CD14-positive monocyte (primary cell): ENCODE measurements at regions not wholly inside any gene's neighbourhood (a gene's known extent, or its start where the extent isn't known, plus 50 kb on each side); places are given as distances from the start of the nearest gene placed in this dataset.

Experiments
- DNase-seq, 3 donors: peaks; one replicate each; pipeline ENCODE4 v3.0.0-alpha.2; 2011 to 2022
- H2AFZ ChIP-seq: 2 replicates; pipeline ENCODE4 v1.6.0; 2012; ENCODE audit warnings: mild to moderate bottlenecking, low read depth, low read length, inconsistent platforms; ENCODE audit not compliant: insufficient read depth, poor library complexity, severe bottlenecking
- H3K27ac ChIP-seq, 2 donors: 1 replicate in 1 of 2; 2 replicates in 1 of 2; pipeline ENCODE4 v1.5.1; 2012 to 2013; ENCODE audit warnings: low read length in 2 of 2, control low read depth in 1 of 2, inconsistent platforms in 1 of 2, low read depth in 1 of 2, mild to moderate bottlenecking in 1 of 2
- H3K27me3 ChIP-seq, 2 donors: one replicate each; pipeline versions ENCODE4 v1.6.0 to v1.6.1; 2011 to 2013; ENCODE audit warnings: low read length in 2 of 2; ENCODE audit not compliant: control insufficient read depth in 2 of 2, insufficient read depth in 2 of 2
- H3K36me3 ChIP-seq, 2 donors: replicated peaks in 1 of 2; 1 replicate in 1 of 2; 2 replicates in 1 of 2; pipeline versions ENCODE4 v1.5.1 to v1.6.1; 2012 to 2013; ENCODE audit warnings: low read length in 2 of 2, control low read depth in 1 of 2, inconsistent platforms in 1 of 2, mild to moderate bottlenecking in 1 of 2; ENCODE audit not compliant: insufficient read depth in 2 of 2, control insufficient read depth in 1 of 2
- H3K4me1 ChIP-seq, 2 donors: 1 replicate in 1 of 2; 2 replicates in 1 of 2; pipeline versions ENCODE4 v1.5.1 to v1.6.1; 2012 to 2013; ENCODE audit warnings: low read length in 2 of 2, control low read depth in 1 of 2, inconsistent platforms in 1 of 2, mild to moderate bottlenecking in 1 of 2, moderate library complexity in 1 of 2; ENCODE audit not compliant: insufficient read depth in 2 of 2, control insufficient read depth in 1 of 2
- H3K4me2 ChIP-seq: replicated peaks from 2 replicates; pipeline ENCODE3; 2012; ENCODE audit warnings: low read length, moderate library complexity, mild to moderate bottlenecking; ENCODE audit not compliant: poor library complexity, severe bottlenecking; ENCODE audit errors: extremely low read depth
- H3K4me3 ChIP-seq, 3 experiments: fragments of 200-600 bp in 1 of 3; sonication (generic) in 1 of 3; replicated peaks in 1 of 3; 1 replicate in 2 of 3; 2 replicates in 1 of 3; pipeline ENCODE4 v1.5.1; 2011 to 2013; ENCODE audit warnings: low read length in 3 of 3, mild to moderate bottlenecking in 3 of 3, control low read depth in 2 of 3, low read depth in 2 of 3, inconsistent platforms in 1 of 3, moderate library complexity in 1 of 3
- H3K79me2 ChIP-seq: 2 replicates; pipeline ENCODE4 v1.6.0; 2012; ENCODE audit warnings: mild to moderate bottlenecking, control low read depth, inconsistent platforms, low read length, moderate library complexity; ENCODE audit not compliant: insufficient read depth
- H3K9ac ChIP-seq: 2 replicates; pipeline ENCODE4 v1.6.0; 2017; ENCODE audit warnings: low read length, mild to moderate bottlenecking; ENCODE audit not compliant: insufficient read depth, poor library complexity, severe bottlenecking
- H3K9me3 ChIP-seq, 2 donors: replicated peaks in 1 of 2; 1 replicate in 1 of 2; 2 replicates in 1 of 2; pipeline versions ENCODE4 v1.5.1 to v1.6.1; 2012 to 2013; ENCODE audit warnings: low read length in 2 of 2, control low read depth in 1 of 2; ENCODE audit not compliant: control insufficient read depth in 1 of 2, insufficient read depth in 1 of 2
- H4K20me1 ChIP-seq: 2 replicates; pipeline ENCODE4 v1.6.0; 2012; ENCODE audit warnings: mild to moderate bottlenecking, low read length, control low read depth, moderate library complexity; ENCODE audit not compliant: insufficient read depth
- H3K27ac Mint-ChIP-seq, 7 donors: one replicate each; pipeline ENCODE4 v1.8.0; 2020; ENCODE audit warnings: mild to moderate bottlenecking in 7 of 7, mixed read lengths in 7 of 7, moderate library complexity in 6 of 7, inconsistent platforms in 2 of 7
- H3K27me3 Mint-ChIP-seq, 3 donors: one replicate each; pipeline ENCODE4 v1.8.0; 2021 to 2022; ENCODE audit warnings: low read depth in 3 of 3, mild to moderate bottlenecking in 3 of 3, mixed read lengths in 3 of 3, moderate library complexity in 3 of 3, inconsistent platforms in 1 of 3
- H3K36me3 Mint-ChIP-seq, 2 donors: one replicate each; pipeline ENCODE4 v1.8.0; 2020; ENCODE audit warnings: mixed read lengths in 2 of 2, inconsistent platforms in 1 of 2, mild to moderate bottlenecking in 1 of 2
- H3K4me1 Mint-ChIP-seq: one replicate; pipeline ENCODE4 v1.8.0; 2020; ENCODE audit warnings: mild to moderate bottlenecking, mixed read lengths
- H3K4me3 Mint-ChIP-seq, 2 donors: one replicate each; pipeline ENCODE4 v1.8.0; 2020; ENCODE audit warnings: mild to moderate bottlenecking in 2 of 2, mixed read lengths in 2 of 2, moderate library complexity in 1 of 2
- H3K9me3 Mint-ChIP-seq, 7 donors: one replicate each; pipeline ENCODE4 v1.8.0; 2020 to 2022; ENCODE audit warnings: mixed read lengths in 7 of 7, mild to moderate bottlenecking in 6 of 7, moderate library complexity in 6 of 7, inconsistent platforms in 2 of 7
- CTCF ChIP-seq: fragments of 200-600 bp; IDR thresholded peaks from one replicate; pipeline ENCODE4 v1.8.0; 2022; ENCODE audit warnings: antibody characterized with exemption, mild to moderate bottlenecking
- WGBS: methylation state at CpG from one replicate; pipeline ENCODE4 v1.1.5; 2013; ENCODE audit warnings: missing lambda C conversion rate; ENCODE audit not compliant: insufficient coverage; 5-methylcytosine and 5-hydroxymethylcytosine counted together
- intact Hi-C, 2 donors: fragments of 100-400 bp; cut with micrococcal nuclease; formaldehyde crosslinking; loops; one replicate each; pipeline versions ENCODE4 v1.15.0 to v1.15.1; 2023

DNA sequence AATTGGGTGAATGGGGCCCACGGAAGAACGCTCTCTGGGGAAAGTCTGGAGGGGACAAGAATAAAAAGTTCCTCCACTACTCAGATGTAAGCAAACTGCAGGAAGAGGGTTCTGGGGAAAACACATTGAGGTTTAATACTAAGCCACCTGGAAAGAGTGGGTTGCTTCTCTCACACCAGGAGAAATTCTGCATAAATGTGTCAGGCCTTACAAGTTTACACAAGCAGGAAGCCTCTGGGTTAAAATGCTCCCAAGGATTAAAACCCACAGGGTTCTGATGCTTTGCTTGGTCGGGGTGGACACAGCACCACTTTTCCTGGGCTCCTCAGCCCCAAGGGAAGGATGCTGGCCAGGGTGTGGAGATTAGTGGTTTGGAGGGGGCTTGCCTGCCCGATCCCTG lies 122.1 kb upstream of the SLC22A23 start:
- peaks cover 0 to 5% (median 0%) of the 10 kb centered on the region in 7 donors for H3K9me3 Mint-ChIP-seq
- H3K4me1 ChIP-seq, result peaks cover 0 to 6% of the 10 kb centered on the region in 2 donors
- H4K20me1 ChIP-seq, result no peaks in the 10 kb centered on the region
- H3K79me2 ChIP-seq, result no peaks in the 10 kb centered on the region
- H3K36me3 ChIP-seq, result no peaks in the 10 kb centered on the region
- H3K36me3 Mint-ChIP-seq, result no peaks in the 10 kb centered on the region
- TF ChIP-seq CTCF, result no peak
- H3K27me3 Mint-ChIP-seq, result peaks cover 3% of the 10 kb centered on the region in 3 donors
- intact Hi-C loops, result no loop called here
- H3K4me3 ChIP-seq, result no peak overlapping the region
- 83% methylated on average over 1 of the region's 4 CpGs for WGBS
- no peak for DNase-seq
- no peak overlapping the region for H3K27ac ChIP-seq
- H3K9ac ChIP-seq, result no peak overlapping the region
- no peaks in the 10 kb centered on the region for H3K27me3 ChIP-seq
- peak overlapping the region in 1 of 7 donors; percentile 27 for H3K27ac Mint-ChIP-seq
- no peaks in the 10 kb centered on the region for H3K9me3 ChIP-seq
- H3K4me3 Mint-ChIP-seq, result no peak overlapping the region
- no peak overlapping the region for H3K4me2 ChIP-seq
- no peak overlapping the region for H2AFZ ChIP-seq
- peaks cover 5% of the 10 kb centered on the region for H3K4me1 Mint-ChIP-seq

DNA sequence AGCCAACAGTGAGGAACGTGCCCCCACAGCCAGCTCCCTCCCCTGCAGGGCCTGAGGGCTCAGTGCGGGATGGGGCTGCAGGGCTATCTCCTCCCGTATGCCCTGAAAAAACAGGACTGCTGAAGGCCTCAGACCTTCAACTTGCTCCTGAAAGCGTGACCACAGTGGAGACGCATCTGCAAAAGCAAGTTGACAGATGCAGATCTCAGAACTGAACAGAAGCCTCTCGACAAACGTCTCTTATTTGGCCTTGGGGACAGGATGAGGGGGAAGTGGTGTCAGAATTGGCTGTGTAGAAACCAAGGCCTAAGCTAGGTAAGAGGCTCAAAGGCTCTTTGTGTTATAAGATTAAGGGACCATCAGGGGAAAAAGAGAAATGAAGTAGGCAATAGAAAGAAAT lies 120.7 kb upstream of the SLC22A23 start:
- H3K36me3 ChIP-seq, result no peaks in the 10 kb centered on the region
- Mint-ChIP-seq H3K27me3 (peaks cover 3 to 4% (median 3%) of the 10 kb centered on the region in 3 donors), H3K27ac (peak overlapping the region in 2 of 7 donors; percentile 22 to 38), H3K9me3 (peaks cover 0 to 2% (median 0%) of the 10 kb centered on the region in 7 donors), H3K36me3 (no peaks in the 10 kb centered on the region), H3K4me1 (no peaks in the 10 kb centered on the region), H3K4me3 (no peak overlapping the region)
- H3K4me3 ChIP-seq, result no peak overlapping the region
- H3K79me2 ChIP-seq, result no peaks in the 10 kb centered on the region
- H3K27me3 ChIP-seq, result no peaks in the 10 kb centered on the region
- DNase-seq, result no peak
- no peak for TF ChIP-seq CTCF
- H2AFZ ChIP-seq, result no peak overlapping the region
- H3K4me2 ChIP-seq, result no peak overlapping the region
- 100% methylated on average over 4 of the region's 7 CpGs for WGBS
- intact Hi-C loops, result no loop called here
- H3K9ac ChIP-seq, result no peak overlapping the region
- no peaks in the 10 kb centered on the region for H3K4me1 ChIP-seq
- no peaks in the 10 kb centered on the region for H3K9me3 ChIP-seq
- H3K27ac ChIP-seq, result no peak overlapping the region
- no peaks in the 10 kb centered on the region for H4K20me1 ChIP-seq
